Mesodermal cell (in vitro differentiated cells): ENCODE measurements at regions not wholly inside any gene's neighbourhood (a gene's known extent, or its start where the extent isn't known, plus 50 kb on each side); places are given as distances from the start of the nearest gene placed in this dataset.
"Not testable (repeated sequence)": the region's sequence is repeated elsewhere in the genome, so short reads cannot be mapped to it uniquely, and the experiment has no call there.

Source experiments
- H3K27ac ChIP-seq: 2 replicates; pipeline ENCODE4 v1.7.0; 2013; ENCODE audit warnings: mild to moderate bottlenecking, low read depth, low read length, moderate library complexity; ENCODE audit not compliant: severe bottlenecking
- H3K36me3 ChIP-seq: 2 replicates; pipeline ENCODE4 v1.7.1; 2013; ENCODE audit warnings: mild to moderate bottlenecking, low read length, moderate library complexity; ENCODE audit not compliant: control insufficient read depth, insufficient read depth
- H3K4me1 ChIP-seq: one replicate; pipeline ENCODE4 v1.7.1; 2013; ENCODE audit warnings: mild to moderate bottlenecking, low read length; ENCODE audit not compliant: insufficient read depth, control insufficient read depth, poor library complexity, severe bottlenecking
- H3K4me3 ChIP-seq: 2 replicates; pipeline ENCODE4 v1.7.0; 2013; ENCODE audit warnings: low read length, control low read depth, mild to moderate bottlenecking; ENCODE audit not compliant: insufficient read depth, poor library complexity, severe bottlenecking; ENCODE audit errors: extremely low read depth
- H3K9me3 ChIP-seq: 2 replicates; pipeline ENCODE4 v1.7.1; 2013; ENCODE audit warnings: mild to moderate bottlenecking, low read length, moderate library complexity; ENCODE audit not compliant: control insufficient read depth
- WGBS, 2 experiments: methylation state at CpG; one replicate each; pipeline ENCODE4 v1.1.5; 2013; ENCODE audit warnings: missing lambda C conversion rate in 2 of 2; ENCODE audit not compliant: insufficient coverage in 2 of 2; 5-methylcytosine and 5-hydroxymethylcytosine counted together

DNA sequence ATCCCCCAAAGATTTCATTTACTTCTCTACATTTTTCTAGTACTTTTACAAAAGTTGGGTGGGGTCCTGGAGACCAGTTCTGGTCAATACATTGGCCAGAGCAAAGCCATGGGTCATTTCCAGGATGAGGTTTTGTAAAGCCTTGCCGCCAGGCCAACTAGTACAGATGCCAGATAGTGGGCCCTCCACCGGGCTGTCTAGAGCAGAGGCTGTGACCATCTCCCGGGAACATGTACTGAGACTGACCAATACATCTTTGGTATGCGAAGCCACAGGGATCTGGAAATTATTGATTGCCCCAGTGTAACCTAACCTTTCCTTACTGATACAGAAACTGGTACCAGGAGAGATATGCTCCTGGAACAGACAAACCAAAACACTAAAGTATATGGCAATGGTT lies 599.2 kb downstream of the ADCYAP1 start:
- H3K9me3 ChIP-seq = no peaks in the 10 kb centered on the region
- H3K27ac ChIP-seq = no peak overlapping the region
- no peaks in the 10 kb centered on the region for H3K36me3 ChIP-seq
- no peaks in the 10 kb centered on the region for H3K4me1 ChIP-seq
- no peak overlapping the region for H3K4me3 ChIP-seq
- WGBS, 2 experiments = 80 to 83% methylated on average over 3 of the region's 4 CpGs

DNA sequence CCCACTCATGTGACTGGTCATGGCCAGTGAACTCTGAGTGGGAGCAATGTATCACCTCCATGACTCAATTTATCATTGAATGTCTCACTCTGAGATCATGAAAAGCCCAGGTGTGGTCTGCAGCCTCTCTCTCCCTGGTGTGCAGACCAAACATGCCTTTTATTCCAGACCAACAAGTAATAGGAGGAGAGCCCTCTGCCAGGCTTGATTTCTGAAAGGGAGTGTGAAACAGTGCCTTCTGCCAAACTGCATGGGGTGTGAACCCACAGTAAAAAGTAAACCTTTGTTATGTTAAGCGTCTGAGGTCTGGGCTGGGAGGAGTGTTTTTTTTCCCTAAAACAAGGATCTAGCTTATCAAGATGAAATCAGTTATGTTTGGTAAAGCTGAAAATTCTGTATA lies 601.2 kb downstream of the ADCYAP1 start:
- Histone ChIP-seq H3K9me3 (no peaks in the 10 kb centered on the region), H3K4me3 (no peak overlapping the region), H3K36me3 (no peaks in the 10 kb centered on the region), H3K27ac (no peak overlapping the region), H3K4me1 (no peaks in the 10 kb centered on the region)
- WGBS, 2 experiments = 67% methylated on average over 1 of the region's 1 CpG; no CpG with 5 or more reads in 1 of the 2 experiments

DNA sequence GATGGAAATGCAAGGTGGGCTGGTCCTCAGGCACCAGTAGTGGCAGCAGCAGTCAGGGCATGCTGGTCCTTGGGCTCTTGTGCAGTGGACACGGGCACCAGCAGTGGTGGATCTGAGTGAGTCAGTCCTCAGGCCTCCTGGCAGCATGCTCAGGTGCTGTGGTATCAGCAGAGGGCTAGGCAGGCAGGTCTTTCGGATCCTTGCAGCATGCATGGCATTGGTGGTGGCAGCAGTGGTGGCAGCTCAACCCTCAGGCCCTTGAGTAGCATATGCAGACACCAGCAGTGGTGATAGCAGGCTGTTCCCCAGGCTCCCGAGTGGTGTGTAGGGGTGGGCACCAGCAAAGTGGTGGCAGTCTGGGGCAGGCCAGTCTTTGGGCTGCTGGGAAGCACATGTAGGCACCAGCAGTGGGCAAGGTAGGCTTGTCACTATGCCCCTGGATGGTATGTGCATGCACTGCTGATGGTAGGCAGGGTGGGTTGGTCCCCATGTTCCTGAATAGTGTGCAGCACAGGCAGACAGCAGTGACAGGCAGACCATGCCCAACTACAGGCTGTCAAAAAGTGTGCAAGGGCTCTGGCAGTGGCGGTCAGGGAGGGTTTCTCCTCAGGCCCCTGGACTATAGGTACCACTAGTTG lies 606.0 kb downstream of the ADCYAP1 start:
- Histone ChIP-seq H3K4me3 (no peak overlapping the region), H3K36me3 (no peaks in the 10 kb centered on the region), H3K9me3 (no peaks in the 10 kb centered on the region), H3K4me1 (no peaks in the 10 kb centered on the region), H3K27ac (no peak overlapping the region)
- WGBS, 2 experiments = 89 to 100% methylated on average over 3 to 4 of the region's 4 CpGs

DNA sequence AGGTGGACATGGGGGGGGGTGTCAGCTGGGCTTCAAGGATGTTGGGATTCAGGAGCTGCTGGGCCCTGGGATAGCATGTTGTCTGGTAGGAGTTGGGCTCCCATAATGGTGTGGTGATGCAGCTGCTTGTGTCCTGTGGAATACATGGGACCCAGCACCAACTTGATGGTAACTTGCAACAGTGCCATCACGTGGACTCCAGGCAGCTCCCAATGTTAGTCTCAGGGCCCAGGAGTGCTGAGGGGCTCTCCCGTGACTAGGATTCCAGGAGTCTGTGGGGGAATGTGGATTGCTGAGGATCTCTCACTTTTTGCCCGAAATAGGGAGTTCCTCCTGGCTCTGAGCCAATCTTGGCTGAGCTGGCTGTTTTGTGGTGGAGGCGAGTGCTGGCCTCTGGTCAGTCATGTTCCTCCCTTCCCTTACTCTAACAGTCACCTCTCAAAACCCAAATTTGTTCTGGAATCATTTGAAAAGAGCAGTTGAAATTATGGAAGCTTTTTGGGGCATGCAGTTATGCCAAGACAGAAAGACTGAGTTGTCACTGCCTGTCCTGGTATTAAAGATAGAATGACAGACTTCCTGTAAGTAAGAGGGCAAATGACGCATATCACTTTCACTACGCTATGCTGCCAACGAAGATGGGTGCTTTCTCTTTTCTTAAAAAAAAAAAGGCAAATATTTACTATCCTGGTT lies 607.1 kb downstream of the ADCYAP1 start:
- Histone ChIP-seq H3K9me3 (no peaks in the 10 kb centered on the region), H3K4me1 (no peaks in the 10 kb centered on the region), H3K36me3 (no peaks in the 10 kb centered on the region), H3K27ac (no peak overlapping the region), H3K4me3 (no peak overlapping the region)
- 100% methylated on average over 1 of the region's 7 CpGs for WGBS, 2 experiments

DNA sequence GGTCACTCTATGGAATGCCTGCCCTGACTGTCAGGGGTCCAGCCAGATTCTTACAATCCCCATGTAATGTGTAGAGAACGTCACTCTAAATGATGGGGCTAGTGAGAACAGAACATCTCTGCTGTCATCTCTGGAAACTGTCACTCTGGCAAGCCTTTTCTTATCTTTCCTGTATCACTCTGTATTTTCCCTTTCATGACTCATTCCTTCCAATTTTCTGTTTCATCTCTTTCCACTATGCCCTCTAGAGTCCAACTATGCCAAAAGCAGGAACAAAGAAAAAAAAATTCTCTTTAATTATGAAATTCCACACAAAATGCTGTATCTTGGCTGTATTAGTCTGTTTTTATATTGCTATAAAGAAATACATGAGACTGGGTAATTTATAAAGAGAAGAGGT lies 608.8 kb downstream of the ADCYAP1 start:
- Histone ChIP-seq H3K4me1 (no peaks in the 10 kb centered on the region), H3K36me3 (no peaks in the 10 kb centered on the region), H3K9me3 (no peaks in the 10 kb centered on the region), H3K27ac (no peak overlapping the region), H3K4me3 (no peak overlapping the region)
- WGBS, 2 experiments = 63 to 67% methylated on average over 1 of the region's 1 CpG

DNA sequence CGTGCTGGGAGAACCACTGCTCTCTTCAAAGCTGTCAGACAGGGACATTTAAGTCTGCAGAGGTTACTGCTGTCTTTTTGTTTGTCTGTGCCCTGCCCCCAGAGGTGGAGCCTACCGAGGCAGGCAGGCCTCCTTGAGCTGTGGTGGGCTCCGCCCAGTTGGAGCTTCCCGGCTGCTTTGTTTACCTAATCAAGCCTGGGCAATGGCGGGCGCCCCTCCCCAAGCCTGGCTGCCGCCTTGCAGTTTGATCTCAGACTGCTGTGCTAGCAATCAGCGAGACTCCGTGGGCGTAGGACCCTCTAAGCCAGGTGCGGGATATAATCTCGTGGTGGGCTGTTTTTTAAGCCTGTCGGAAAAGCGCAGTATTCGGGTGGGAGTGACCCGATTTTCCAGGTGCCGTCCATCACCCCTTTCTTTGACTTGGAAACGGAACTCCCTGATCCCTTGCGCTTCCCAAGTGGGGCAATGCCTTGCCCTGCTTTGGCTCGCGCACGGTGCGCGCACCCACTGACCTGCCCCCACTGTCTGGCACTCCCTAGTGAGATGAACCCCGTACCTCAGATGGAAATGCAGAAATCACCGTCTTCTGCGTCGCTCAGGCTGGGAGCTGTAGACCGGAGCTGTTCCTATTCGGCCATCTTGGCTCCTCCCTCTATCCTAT lies 617.0 kb downstream of the ADCYAP1 start:
- H3K36me3 ChIP-seq, H3K27ac ChIP-seq, H3K4me1 ChIP-seq, H3K4me3 ChIP-seq, H3K9me3 ChIP-seq: not testable (repeated sequence)
- 70 to 76% methylated on average over 14 to 16 of the region's 30 CpGs for WGBS, 2 experiments

GRCh38 chr18:1522249-1522615 lies 617.6 kb downstream of the ADCYAP1 start:
- no peaks in the 10 kb centered on the region for H3K9me3 ChIP-seq
- no peak overlapping the region for H3K4me3 ChIP-seq
- WGBS, 2 experiments = no CpG with 5 or more reads among the region's 1 CpG
- no peaks in the 10 kb centered on the region for H3K4me1 ChIP-seq
- no peak overlapping the region for H3K27ac ChIP-seq
- no peaks in the 10 kb centered on the region for H3K36me3 ChIP-seq

DNA sequence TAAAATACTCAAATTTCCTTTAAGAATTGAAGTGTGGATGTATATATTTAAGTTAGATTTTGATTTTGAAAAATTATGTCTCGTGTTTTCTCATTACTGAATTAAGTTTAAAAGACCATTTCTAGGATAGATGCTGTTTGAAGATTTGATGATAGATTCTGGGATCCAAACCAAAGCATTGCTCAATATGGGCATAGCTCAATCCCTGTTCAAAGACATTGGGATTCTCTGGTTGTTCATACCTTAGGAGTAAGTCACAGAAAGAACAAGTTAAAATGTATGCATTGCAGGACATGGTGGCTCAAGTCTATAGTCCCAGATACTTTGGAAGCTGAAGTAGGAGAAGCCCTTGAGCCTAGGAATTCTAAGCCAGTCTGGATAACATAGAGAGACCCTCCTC lies 622.3 kb downstream of the ADCYAP1 start:
- H3K4me3 ChIP-seq = no peak overlapping the region
- peaks cover 4% of the 10 kb centered on the region for H3K4me1 ChIP-seq
- H3K27ac ChIP-seq = no peak overlapping the region
- no peaks in the 10 kb centered on the region for H3K9me3 ChIP-seq
- no peaks in the 10 kb centered on the region for H3K36me3 ChIP-seq
- WGBS, 2 experiments = 63% methylated on average over 1 of the region's 1 CpG; no CpG with 5 or more reads in 1 of the 2 experiments

DNA sequence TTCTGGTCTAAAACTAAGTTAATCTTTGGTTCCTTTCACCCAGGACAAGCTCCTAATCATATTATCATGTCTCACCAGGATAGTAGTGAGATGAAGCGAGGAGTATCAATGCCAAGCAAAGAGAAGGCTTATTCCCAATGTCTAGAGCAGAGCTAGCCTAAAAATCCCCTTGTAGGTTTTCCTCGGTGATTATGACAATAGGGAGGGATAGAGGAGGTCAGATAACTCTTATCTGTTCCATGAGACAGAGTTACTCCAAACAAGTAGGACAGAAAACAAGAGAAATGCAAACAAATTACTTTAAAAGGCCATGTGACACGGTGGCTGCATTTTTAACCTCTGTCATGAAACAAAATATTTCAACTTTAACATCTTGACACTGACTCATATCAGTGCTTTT lies 623.1 kb downstream of the ADCYAP1 start:
- Histone ChIP-seq H3K9me3 (no peaks in the 10 kb centered on the region), H3K4me3 (no peak overlapping the region), H3K27ac (no peak overlapping the region), H3K36me3 (no peaks in the 10 kb centered on the region), H3K4me1 (peaks cover 4% of the 10 kb centered on the region)
- 80 to 83% methylated on average over 1 of the region's 3 CpGs for WGBS, 2 experiments

- Histone ChIP-seq H3K4me1 (peaks cover 4% of the 10 kb centered on the region), H3K36me3 (no peaks in the 10 kb centered on the region), H3K4me3 (no peak overlapping the region), H3K9me3 (no peaks in the 10 kb centered on the region), H3K27ac (no peak overlapping the region)
- WGBS, 2 experiments = no CpG with 5 or more reads among the region's 1 CpG
Measured at GRCh38 chr18:1528447-1528846, 623.8 kb downstream of the ADCYAP1 start.

- WGBS, 2 experiments = 77 to 85% methylated on average over 1 of the region's 2 CpGs
- no peaks in the 10 kb centered on the region for H3K36me3 ChIP-seq
- no peak overlapping the region for H3K4me3 ChIP-seq
- H3K27ac ChIP-seq = no peak overlapping the region
- no peaks in the 10 kb centered on the region for H3K9me3 ChIP-seq
- peaks cover 4% of the 10 kb centered on the region for H3K4me1 ChIP-seq
Measured at GRCh38 chr18:1528964-1529509, 624.4 kb downstream of the ADCYAP1 start.
